ENCODE measurements at regions not wholly inside any gene's neighbourhood (a gene's known extent, or its start where the extent isn't known, plus 50 kb on each side); places are given as distances from the start of the nearest gene placed in this dataset.

- TF ChIP-seq CTCF (conservative IDR thresholded peaks at IDR 0.05; ENCODE audit: low read length) (no peak), EZH2phosphoT487 (IDR thresholded peaks at IDR 0.05; ENCODE audit: borderline replicate concordance, low read depth, low read length) (no peak)
Observed at GRCh38 chr1:38436006-38436405, 389.4 kb upstream of the POU3F1 start.
